Common myeloid progenitor, CD34-positive (primary cell): ENCODE measurements at regions not wholly inside any gene's neighbourhood (a gene's known extent, or its start where the extent isn't known, plus 50 kb on each side); places are given as distances from the start of the nearest gene placed in this dataset.

Source experiments
- CTCF ChIA-PET: fragments of 350-600 bp; sonication (Branson Sonifier 250); formaldehyde crosslinking; loops from one replicate; lab custom pipeline; 2021; ENCODE audit warnings: antibody characterized with exemption; lab: Charles Lee
- POLR2A ChIA-PET: fragments of 350-600 bp; sonication (Branson Sonifier 250); formaldehyde crosslinking; loops from one replicate; lab custom pipeline; 2021; ENCODE audit warnings: antibody characterized with exemption; lab: Charles Lee
- DNase-seq, 3 donors: peaks; one replicate each; pipeline versions ENCODE4 v3.0.0 to v3.0.0-alpha.2; 2013
- H3K27ac ChIP-seq, 2 experiments: 1 replicate in 1 of 2; 2 replicates in 1 of 2; pipeline ENCODE4 v1.7.0; 2013; ENCODE audit warnings: inconsistent platforms in 2 of 2, low read length in 2 of 2, mild to moderate bottlenecking in 2 of 2, low read depth in 1 of 2, moderate library complexity in 1 of 2; ENCODE audit not compliant: severe bottlenecking in 2 of 2, insufficient read depth in 1 of 2, poor library complexity in 1 of 2
- H3K27me3 ChIP-seq, 5 experiments: replicated peaks in 2 of 5; 1 replicate in 3 of 5; 2 replicates in 2 of 5; pipeline versions ENCODE4 v1.6.1 to v1.7.0; 2013; ENCODE audit warnings: low read length in 4 of 5, mild to moderate bottlenecking in 2 of 5, moderate library complexity in 2 of 5, inconsistent platforms in 1 of 5; ENCODE audit not compliant: insufficient read depth in 5 of 5, control insufficient read depth in 4 of 5
- H3K36me3 ChIP-seq, 4 experiments: 1 replicate in 2 of 4; 2 replicates in 2 of 4; pipeline versions ENCODE4 v1.6.1 to v1.7.0; 2013; ENCODE audit warnings: low read length in 3 of 4, control low read depth in 1 of 4, mild to moderate bottlenecking in 1 of 4; ENCODE audit not compliant: control insufficient read depth in 4 of 4, insufficient read depth in 4 of 4
- H3K4me1 ChIP-seq, 4 experiments: 1 replicate in 3 of 4; 2 replicates in 1 of 4; pipeline versions ENCODE4 v1.6.1 to v1.7.1; 2013; ENCODE audit warnings: low read length in 3 of 4, mild to moderate bottlenecking in 3 of 4, control low read depth in 1 of 4, inconsistent platforms in 1 of 4, moderate library complexity in 1 of 4; ENCODE audit not compliant: control insufficient read depth in 4 of 4, insufficient read depth in 4 of 4; ENCODE audit errors: control extremely low read depth in 1 of 4
- H3K4me3 ChIP-seq, 7 experiments: 1 replicate in 4 of 7; 2 replicates in 3 of 7; pipeline versions ENCODE4 v1.5.1 to v1.7.0; 2013; ENCODE audit warnings: mild to moderate bottlenecking in 7 of 7, low read length in 6 of 7, moderate library complexity in 6 of 7, inconsistent platforms in 2 of 7, low read depth in 2 of 7, control low read depth in 1 of 7; ENCODE audit not compliant: insufficient read depth in 4 of 7, control insufficient read depth in 1 of 7; ENCODE audit errors: extremely low read depth in 1 of 7
- H3K9me3 ChIP-seq, 5 experiments: 1 replicate in 4 of 5; 2 replicates in 1 of 5; pipeline versions ENCODE4 v1.6.1 to v1.7.1; 2013; ENCODE audit warnings: low read length in 4 of 5, mild to moderate bottlenecking in 2 of 5, inconsistent platforms in 1 of 5, low read depth in 1 of 5, moderate library complexity in 1 of 5; ENCODE audit not compliant: control insufficient read depth in 4 of 5, insufficient read depth in 2 of 5; ENCODE audit errors: control extremely low read depth in 1 of 5
- WGBS: methylation state at CpG from one replicate; pipeline ENCODE4 v1.1.5; 2013; ENCODE audit not compliant: insufficient coverage; 5-methylcytosine and 5-hydroxymethylcytosine counted together

GRCh38 chr4:59120287-59120814, 2010.2 kb upstream of the IGFBP7 start:
- no peaks in the 10 kb centered on the region for H3K9me3 ChIP-seq
- no peak overlapping the region for H3K4me3 ChIP-seq
- no peak for DNase-seq
- H3K27me3 ChIP-seq: no peaks in the 10 kb centered on the region
- no peaks in the 10 kb centered on the region for H3K36me3 ChIP-seq
- no peak overlapping the region for H3K27ac ChIP-seq
- H3K4me1 ChIP-seq: no peaks in the 10 kb centered on the region
- ChIA-PET POLR2A (no interaction called here), CTCF (no interaction called here)
- 86% methylated on average over 1 of the region's 4 CpGs for WGBS

GRCh38 chr4:59122626-59123025, 2012.4 kb upstream of the IGFBP7 start:
- DNase-seq: no peak
- ChIA-PET POLR2A (no interaction called here), CTCF (no interaction called here)
- no peak overlapping the region for H3K4me3 ChIP-seq
- no peaks in the 10 kb centered on the region for H3K9me3 ChIP-seq
- H3K27me3 ChIP-seq: no peaks in the 10 kb centered on the region
- H3K36me3 ChIP-seq: no peaks in the 10 kb centered on the region
- H3K27ac ChIP-seq: no peak overlapping the region
- no CpG with 5 or more reads among the region's 2 CpGs for WGBS
- H3K4me1 ChIP-seq: no peaks in the 10 kb centered on the region

GRCh38 chr4:59126159-59126558, 2016.0 kb upstream of the IGFBP7 start:
- WGBS: 95% methylated on average over 2 of the region's 4 CpGs
- DNase-seq: no peak
- H3K4me1 ChIP-seq: no peaks in the 10 kb centered on the region
- no peaks in the 10 kb centered on the region for H3K27me3 ChIP-seq
- H3K9me3 ChIP-seq: no peaks in the 10 kb centered on the region
- ChIA-PET CTCF (no interaction called here), POLR2A (no interaction called here)
- no peak overlapping the region for H3K4me3 ChIP-seq
- H3K27ac ChIP-seq: no peak overlapping the region
- no peaks in the 10 kb centered on the region for H3K36me3 ChIP-seq

- Histone ChIP-seq H3K9me3 (no peaks in the 10 kb centered on the region), H3K4me1 (no peaks in the 10 kb centered on the region), H3K36me3 (no peaks in the 10 kb centered on the region), H3K27ac (no peak overlapping the region), H3K27me3 (no peaks in the 10 kb centered on the region), H3K4me3 (no peak overlapping the region)
- ChIA-PET POLR2A (no interaction called here), CTCF (no interaction called here)
- no peak for DNase-seq
- 100% methylated on average over 3 of the region's 5 CpGs for WGBS
Observed at GRCh38 chr4:59127006-59127405, 2016.8 kb upstream of the IGFBP7 start.

- CTCF ChIA-PET: no interaction called here
- no peaks in the 10 kb centered on the region for H3K9me3 ChIP-seq
- no CpG with 5 or more reads among the region's 1 CpG for WGBS
- no peak for DNase-seq
- H3K27me3 ChIP-seq: no peaks in the 10 kb centered on the region
- H3K27ac ChIP-seq: no peak overlapping the region
- POLR2A ChIA-PET: no interaction called here
- H3K4me3 ChIP-seq: no peak overlapping the region
- H3K4me1 ChIP-seq: no peaks in the 10 kb centered on the region
- no peaks in the 10 kb centered on the region for H3K36me3 ChIP-seq
Observed at GRCh38 chr4:59127743-59128142, 2017.6 kb upstream of the IGFBP7 start.

- Histone ChIP-seq H3K27ac (no peak overlapping the region), H3K4me3 (no peak overlapping the region), H3K36me3 (no peaks in the 10 kb centered on the region), H3K4me1 (no peaks in the 10 kb centered on the region), H3K9me3 (peaks cover 0 to 1% (median 0%) of the 10 kb centered on the region in 5 experiments), H3K27me3 (no peaks in the 10 kb centered on the region)
- POLR2A ChIA-PET: no interaction called here
- no CpG with 5 or more reads among the region's 1 CpG for WGBS
- CTCF ChIA-PET: no interaction called here
- no peak for DNase-seq
Observed at GRCh38 chr4:59135248-59135985, 2025.2 kb upstream of the IGFBP7 start.

- WGBS: 85% methylated on average over 6 of the region's 6 CpGs
- Histone ChIP-seq H3K36me3 (no peaks in the 10 kb centered on the region), H3K9me3 (no peaks in the 10 kb centered on the region), H3K4me3 (no peak overlapping the region), H3K27ac (no peak overlapping the region), H3K27me3 (no peaks in the 10 kb centered on the region), H3K4me1 (no peaks in the 10 kb centered on the region)
- DNase-seq: no peak
- ChIA-PET CTCF (no interaction called here), POLR2A (no interaction called here)
Observed at GRCh38 chr4:59161249-59161648, 2038.9 kb upstream of the ADGRL3 start.
